Heart left ventricle (tissue), 13 donors: ENCODE measurements at regions not wholly inside any gene's neighbourhood (a gene's known extent, or its start where the extent isn't known, plus 50 kb on each side); places are given as distances from the start of the nearest gene placed in this dataset.

ENCODE experiments used
- POLR2A ChIP-seq, 2 donors: fragments of 450-650 bp; IDR thresholded peaks; one replicate each; pipeline ENCODE4 v1.6.1; 2017; ENCODE audit warnings: antibody characterized with exemption in 2 of 2, mild to moderate bottlenecking in 2 of 2, moderate library complexity in 2 of 2
- TF ChIP-seq, protein P1 (sequence below), 12 donors: fragments of 200-600 bp; sonication (generic) in 4 of 12; IDR thresholded peaks; one replicate each; pipeline versions ENCODE4 v1.5.0 to v1.8.0; 2018 to 2022; ENCODE audit warnings: antibody characterized with exemption in 12 of 12, mild to moderate bottlenecking in 5 of 12
- donor health status: ischemic (EF 13 %, LVEDD 7.1; RV severe dilation, severe dysfunction).
- donor health status: DM: no; HTN: yes; CAD: no.
- donor health status: DM: no; HTN: no; CAD: no.
- donor health status: ischemic (EF 25% LVEDD 6.9; RV normal size, moderate dysfunction).
- donor health status: ischemic (EF 25% LVEDD 5.7; RV mildly dilated, moderate dysfunction).
- donor health status: ischemic (EF 35%, LVEDD 5.7; RV mildly dilated, moderate dysfunction).
- donor health status: nonischemic (EF 11% LVEDD 7.7; RV severe dilation, severe dysfunction).
- donor health status: DM: yes; HTN: yes; CAD: no.
- donor health status: PGD.
- donor health status: ischemic (EF 29% LVEDD 5.4; RV normal size, mild dysfunction).
- donor health status: nonischemic (EF 23%, LVEDD 6.1; RV moderate dilation, normal function).

DNA sequence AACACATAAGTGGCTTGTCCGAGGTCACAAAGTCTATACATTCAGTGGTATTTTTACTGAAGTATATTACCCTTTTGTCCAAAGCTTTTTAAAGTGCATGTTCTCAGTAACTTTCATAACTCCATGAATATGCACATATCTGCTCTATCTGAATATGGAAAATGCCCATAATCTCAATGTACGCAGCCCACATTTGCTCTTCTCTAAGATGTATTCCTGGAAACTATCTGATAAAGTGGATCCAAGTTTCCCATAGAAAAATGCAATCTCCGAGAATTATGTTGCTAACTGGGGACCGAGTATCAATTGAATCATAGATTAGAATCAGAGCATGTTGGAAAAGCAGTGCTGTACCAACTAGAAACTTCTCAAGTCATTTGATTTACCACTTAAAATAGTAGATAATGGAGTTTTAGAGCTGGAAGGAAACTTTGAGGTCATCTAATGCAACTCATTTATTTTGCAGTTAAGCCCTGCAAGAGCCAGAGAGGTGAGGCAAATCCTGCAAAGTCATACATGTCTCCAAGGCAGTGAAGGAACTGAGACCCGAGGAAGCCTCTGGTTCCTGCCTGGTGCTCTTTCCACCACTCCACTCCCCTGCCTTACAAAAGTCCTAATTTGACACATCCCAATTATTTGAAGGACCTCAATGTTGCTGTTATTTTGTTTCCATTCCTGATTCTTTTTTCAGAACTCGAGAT, 69.4 kb downstream of the CYCS start:
- TF ChIP-seq, protein P1, sequence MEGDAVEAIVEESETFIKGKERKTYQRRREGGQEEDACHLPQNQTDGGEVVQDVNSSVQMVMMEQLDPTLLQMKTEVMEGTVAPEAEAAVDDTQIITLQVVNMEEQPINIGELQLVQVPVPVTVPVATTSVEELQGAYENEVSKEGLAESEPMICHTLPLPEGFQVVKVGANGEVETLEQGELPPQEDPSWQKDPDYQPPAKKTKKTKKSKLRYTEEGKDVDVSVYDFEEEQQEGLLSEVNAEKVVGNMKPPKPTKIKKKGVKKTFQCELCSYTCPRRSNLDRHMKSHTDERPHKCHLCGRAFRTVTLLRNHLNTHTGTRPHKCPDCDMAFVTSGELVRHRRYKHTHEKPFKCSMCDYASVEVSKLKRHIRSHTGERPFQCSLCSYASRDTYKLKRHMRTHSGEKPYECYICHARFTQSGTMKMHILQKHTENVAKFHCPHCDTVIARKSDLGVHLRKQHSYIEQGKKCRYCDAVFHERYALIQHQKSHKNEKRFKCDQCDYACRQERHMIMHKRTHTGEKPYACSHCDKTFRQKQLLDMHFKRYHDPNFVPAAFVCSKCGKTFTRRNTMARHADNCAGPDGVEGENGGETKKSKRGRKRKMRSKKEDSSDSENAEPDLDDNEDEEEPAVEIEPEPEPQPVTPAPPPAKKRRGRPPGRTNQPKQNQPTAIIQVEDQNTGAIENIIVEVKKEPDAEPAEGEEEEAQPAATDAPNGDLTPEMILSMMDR (IDR thresholded peaks at IDR 0.05): no peak
- no peak for TF ChIP-seq POLR2A (IDR thresholded peaks at IDR 0.05)
